Suprapubic skin (tissue), 4 donors: ENCODE measurements at regions not wholly inside any gene's neighbourhood (a gene's known extent, or its start where the extent isn't known, plus 50 kb on each side); places are given as distances from the start of the nearest gene placed in this dataset.

ENCODE experiments used
- DNase-seq, 2 donors: peaks; one replicate each; pipeline ENCODE4 v3.0.0-alpha.2; 2019; ENCODE audit warnings: low spot score in 2 of 2
- H3K27ac ChIP-seq: fragments of 200-600 bp; sonication (generic); one replicate; pipeline ENCODE4 v1.5.1; 2019
- H3K27me3 ChIP-seq: fragments of 200-600 bp; sonication (generic); one replicate; pipeline ENCODE4 v1.5.1; 2019
- H3K36me3 ChIP-seq: fragments of 200-600 bp; sonication (generic); one replicate; pipeline ENCODE4 v1.5.1; 2019
- H3K4me1 ChIP-seq: fragments of 200-600 bp; sonication (generic); one replicate; pipeline ENCODE4 v1.5.1; 2019
- H3K4me3 ChIP-seq: fragments of 200-600 bp; sonication (generic); one replicate; pipeline ENCODE4 v1.5.1; 2019; ENCODE audit warnings: mild to moderate bottlenecking
- H3K9me3 ChIP-seq: fragments of 200-600 bp; sonication (generic); one replicate; pipeline ENCODE4 v1.5.1; 2019
- EP300 ChIP-seq: sonication (generic); formaldehyde crosslinking; IDR thresholded peaks from one replicate; pipeline ENCODE4 v1.6.1; 2017; ENCODE audit warnings: antibody characterized with exemption
- POLR2A ChIP-seq, 2 donors: fragments of 450-650 bp; IDR thresholded peaks; one replicate each; pipeline ENCODE4 v1.6.1; 2017; ENCODE audit warnings: antibody characterized with exemption in 2 of 2, mild to moderate bottlenecking in 2 of 2, moderate library complexity in 2 of 2
- POLR2AphosphoS5 ChIP-seq, 3 donors: sonication (generic); formaldehyde crosslinking; IDR thresholded peaks; one replicate each; pipeline ENCODE4 v1.6.1; 2017; ENCODE audit warnings: antibody characterized with exemption in 3 of 3
- WGBS: methylation state at CpG from one replicate; pipeline ENCODE4 v1.1.5; 2018; 5-methylcytosine and 5-hydroxymethylcytosine counted together
- TF ChIP-seq, protein P1 (sequence below), 2 donors: fragments of 200-600 bp in 1 of 2; fragments of 450-650 bp in 1 of 2; sonication (generic) in 1 of 2; IDR thresholded peaks; one replicate each; pipeline ENCODE4 v1.5.1; 2016 to 2019; ENCODE audit warnings: antibody characterized with exemption in 2 of 2, mild to moderate bottlenecking in 1 of 2, moderate library complexity in 1 of 2

DNA sequence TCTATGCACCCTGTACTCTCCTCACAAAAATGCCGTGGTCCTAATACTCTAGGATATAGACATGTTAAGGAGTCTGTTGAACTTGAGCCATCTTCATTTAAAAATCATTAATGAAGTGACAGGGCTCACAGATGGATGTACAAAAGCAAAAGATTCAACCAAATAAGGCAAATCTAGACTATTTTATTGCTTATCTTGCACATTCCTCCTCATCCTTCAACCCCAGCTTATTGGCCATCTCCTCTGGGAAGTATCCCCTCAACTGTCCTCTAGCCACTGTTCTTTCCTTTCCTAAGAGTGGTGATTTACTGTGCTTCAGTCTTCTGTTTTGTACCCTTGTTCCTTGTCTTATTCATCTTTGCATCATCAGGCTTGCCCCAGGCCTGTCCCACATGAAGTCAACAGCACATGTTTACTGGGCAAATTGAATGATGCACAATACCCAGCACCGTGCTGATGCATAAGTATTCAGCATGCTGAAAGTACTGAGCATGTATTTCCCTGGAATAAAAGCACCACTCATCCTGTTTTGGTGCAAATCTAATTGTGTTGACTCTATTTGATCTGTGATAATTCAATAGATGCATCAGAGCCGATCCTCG is 287.3 kb upstream of the CLNK start:
- H3K27ac ChIP-seq = no peak overlapping the region
- WGBS = 86% methylated on average over 4 of the region's 4 CpGs
- TF ChIP-seq POLR2AphosphoS5 (IDR thresholded peaks at IDR 0.05) (no peak), POLR2A (IDR thresholded peaks at IDR 0.05) (no peak), EP300 (no peak)
- TF ChIP-seq, protein P1, sequence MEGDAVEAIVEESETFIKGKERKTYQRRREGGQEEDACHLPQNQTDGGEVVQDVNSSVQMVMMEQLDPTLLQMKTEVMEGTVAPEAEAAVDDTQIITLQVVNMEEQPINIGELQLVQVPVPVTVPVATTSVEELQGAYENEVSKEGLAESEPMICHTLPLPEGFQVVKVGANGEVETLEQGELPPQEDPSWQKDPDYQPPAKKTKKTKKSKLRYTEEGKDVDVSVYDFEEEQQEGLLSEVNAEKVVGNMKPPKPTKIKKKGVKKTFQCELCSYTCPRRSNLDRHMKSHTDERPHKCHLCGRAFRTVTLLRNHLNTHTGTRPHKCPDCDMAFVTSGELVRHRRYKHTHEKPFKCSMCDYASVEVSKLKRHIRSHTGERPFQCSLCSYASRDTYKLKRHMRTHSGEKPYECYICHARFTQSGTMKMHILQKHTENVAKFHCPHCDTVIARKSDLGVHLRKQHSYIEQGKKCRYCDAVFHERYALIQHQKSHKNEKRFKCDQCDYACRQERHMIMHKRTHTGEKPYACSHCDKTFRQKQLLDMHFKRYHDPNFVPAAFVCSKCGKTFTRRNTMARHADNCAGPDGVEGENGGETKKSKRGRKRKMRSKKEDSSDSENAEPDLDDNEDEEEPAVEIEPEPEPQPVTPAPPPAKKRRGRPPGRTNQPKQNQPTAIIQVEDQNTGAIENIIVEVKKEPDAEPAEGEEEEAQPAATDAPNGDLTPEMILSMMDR (IDR thresholded peaks at IDR 0.05) = no peak
- H3K4me1 ChIP-seq = no peaks in the 10 kb centered on the region
- H3K9me3 ChIP-seq = no peaks in the 10 kb centered on the region
- no peaks in the 10 kb centered on the region for H3K36me3 ChIP-seq
- no peaks in the 10 kb centered on the region for H3K27me3 ChIP-seq
- no peak overlapping the region for H3K4me3 ChIP-seq
- no peak for DNase-seq

DNA sequence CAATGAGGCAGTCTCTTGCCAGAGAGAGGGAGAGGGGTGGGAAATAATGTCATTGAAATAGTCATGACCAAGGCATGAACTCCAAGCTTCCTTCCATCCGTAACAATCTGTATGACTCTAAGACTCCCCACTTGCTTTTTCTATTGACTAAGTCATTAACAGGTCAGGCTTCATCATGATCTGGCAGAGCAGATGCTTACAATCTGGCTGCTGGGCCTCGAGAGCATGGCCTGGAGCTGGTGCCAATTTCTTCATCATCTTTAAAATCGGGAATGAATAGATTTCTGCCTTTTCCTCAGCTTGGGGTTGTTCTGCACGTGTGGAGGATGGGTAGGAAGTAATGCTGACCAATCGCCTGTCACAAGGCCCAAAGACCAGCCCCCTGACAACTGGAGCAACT is 280.6 kb upstream of the CLNK start:
- Histone ChIP-seq H3K4me3 (no peak overlapping the region), H3K9me3 (no peaks in the 10 kb centered on the region), H3K36me3 (no peaks in the 10 kb centered on the region), H3K4me1 (no peaks in the 10 kb centered on the region), H3K27me3 (no peaks in the 10 kb centered on the region), H3K27ac (no peak overlapping the region)
- 63% methylated on average over 5 of the region's 5 CpGs for WGBS
- DNase-seq = no peak
- no peak for TF ChIP-seq POLR2AphosphoS5 (IDR thresholded peaks at IDR 0.05)
- TF ChIP-seq EP300 = no peak
- TF ChIP-seq, protein P1 (IDR thresholded peaks at IDR 0.05) = no peak
- no peak for TF ChIP-seq POLR2A (IDR thresholded peaks at IDR 0.05)

DNA sequence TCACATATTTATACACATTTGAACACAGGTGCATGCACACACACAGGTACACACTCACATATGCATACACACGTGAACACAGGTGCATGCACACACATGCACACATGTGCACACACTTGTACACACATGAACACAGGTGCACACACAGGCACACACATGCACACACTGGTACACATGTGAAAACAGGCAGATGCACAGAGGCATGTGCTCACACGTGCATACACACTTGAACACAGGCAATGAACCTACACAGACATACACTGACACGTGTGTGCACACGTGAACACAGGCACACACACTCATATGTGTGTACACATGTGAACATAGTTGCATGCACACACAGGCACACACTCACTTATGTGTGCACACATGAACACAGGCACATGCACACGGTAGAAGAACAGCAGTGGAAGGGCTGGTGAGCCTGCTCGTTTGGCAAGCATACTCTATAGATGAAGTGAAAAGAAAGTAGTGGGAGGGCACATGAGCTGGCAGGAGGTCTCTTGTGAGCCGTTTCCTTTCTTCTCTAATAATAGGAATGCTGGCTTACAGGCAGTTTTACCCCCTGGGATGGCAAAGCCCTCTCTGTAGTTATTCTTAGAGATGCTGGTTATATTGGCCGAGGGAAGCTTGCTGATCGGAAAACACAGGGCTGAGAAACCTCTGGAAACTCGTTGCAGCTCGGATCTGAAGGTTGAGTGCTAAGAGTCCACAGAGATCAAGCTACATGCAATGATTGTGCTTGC is 279.6 kb upstream of the CLNK start:
- H3K9me3 ChIP-seq = no peaks in the 10 kb centered on the region
- WGBS = 68% methylated on average over 11 of the region's 11 CpGs

DNA sequence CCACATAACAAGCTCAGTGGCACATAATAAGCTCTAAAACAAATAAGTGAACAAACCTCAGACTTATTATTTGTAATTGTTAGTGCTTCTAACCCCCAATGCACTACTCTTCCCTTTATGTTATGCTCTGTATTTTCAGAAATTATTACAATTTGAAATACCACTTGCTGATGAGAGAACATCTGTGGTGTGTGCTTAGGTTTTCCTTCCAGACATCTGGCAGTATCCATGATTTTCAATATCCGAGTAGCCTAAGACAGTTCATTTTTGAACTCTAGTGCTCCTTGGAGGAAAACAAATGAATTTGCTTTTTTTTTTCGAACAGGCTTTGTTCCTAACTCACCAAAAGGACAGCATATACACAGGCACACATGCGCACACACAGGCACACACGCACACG is 278.7 kb upstream of the CLNK start:
- no peak for TF ChIP-seq EP300
- no peak for TF ChIP-seq POLR2A (IDR thresholded peaks at IDR 0.05)
- TF ChIP-seq, protein P1 (IDR thresholded peaks at IDR 0.05) = no peak
- no peak for TF ChIP-seq POLR2AphosphoS5 (IDR thresholded peaks at IDR 0.05)
- WGBS = 88% methylated on average over 5 of the region's 5 CpGs
- Histone ChIP-seq H3K4me1 (no peaks in the 10 kb centered on the region), H3K27ac (no peak overlapping the region), H3K36me3 (no peaks in the 10 kb centered on the region), H3K4me3 (no peak overlapping the region), H3K9me3 (no peaks in the 10 kb centered on the region), H3K27me3 (no peaks in the 10 kb centered on the region)
- DNase-seq = no peak

More for the DNA sequence above, 279.6 kb upstream of the CLNK start:
- H3K4me1 ChIP-seq = no peaks in the 10 kb centered on the region
- H3K27me3 ChIP-seq = no peaks in the 10 kb centered on the region
- DNase-seq = no peak
- no peak overlapping the region for H3K27ac ChIP-seq
- no peak overlapping the region for H3K4me3 ChIP-seq
- no peaks in the 10 kb centered on the region for H3K36me3 ChIP-seq
- TF ChIP-seq, protein P1 (IDR thresholded peaks at IDR 0.05) = no peak
- TF ChIP-seq POLR2A (IDR thresholded peaks at IDR 0.05) = no peak
- TF ChIP-seq EP300 = no peak
- TF ChIP-seq POLR2AphosphoS5 (IDR thresholded peaks at IDR 0.05) = no peak

DNA sequence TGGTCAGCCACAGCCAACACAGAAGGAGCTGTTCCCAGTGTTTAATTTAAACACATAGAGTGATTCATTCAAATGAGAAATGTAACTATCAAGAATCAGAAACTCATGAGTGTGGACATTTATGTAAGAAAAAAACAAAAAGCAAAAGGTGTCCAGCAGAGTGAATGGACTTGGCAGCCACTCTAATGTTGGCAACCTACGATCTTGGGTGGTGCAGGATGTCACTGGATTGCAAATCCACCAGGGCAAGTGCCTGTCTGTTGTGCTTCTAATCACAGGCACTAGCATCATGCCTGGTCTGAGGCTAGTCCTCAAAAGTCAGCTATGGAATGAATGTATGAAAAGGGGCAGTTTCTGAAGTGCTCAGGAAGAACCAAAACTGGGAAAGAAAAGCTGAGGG is 277.7 kb upstream of the CLNK start:
- 47% methylated on average over 1 of the region's 1 CpG for WGBS
- no peak for DNase-seq
- TF ChIP-seq POLR2AphosphoS5 (IDR thresholded peaks at IDR 0.05) = no peak
- TF ChIP-seq POLR2A (IDR thresholded peaks at IDR 0.05) = no peak
- TF ChIP-seq EP300 = no peak
- TF ChIP-seq, protein P1 (IDR thresholded peaks at IDR 0.05) = no peak

More for the DNA sequence above, 277.7 kb upstream of the CLNK start:
- no peaks in the 10 kb centered on the region for H3K4me1 ChIP-seq
- H3K36me3 ChIP-seq = no peaks in the 10 kb centered on the region
- H3K27ac ChIP-seq = no peak overlapping the region
- no peaks in the 10 kb centered on the region for H3K27me3 ChIP-seq
- no peak overlapping the region for H3K4me3 ChIP-seq
- H3K9me3 ChIP-seq = no peaks in the 10 kb centered on the region
